A549 (cell line): ENCODE measurements at regions not wholly inside any gene's neighbourhood (a gene's known extent, or its start where the extent isn't known, plus 50 kb on each side); places are given as distances from the start of the nearest gene placed in this dataset.

Experiments
- BCL3 ChIP-seq: fragments of >200 bp; sonication (Bioruptor Twin); formaldehyde crosslinking; IDR thresholded peaks from 3 replicates; pipeline ENCODE4 v1.6.1; 2016
- CBX8 ChIP-seq: fragments of 200-600 bp; sonication (generic); IDR thresholded peaks from 2 replicates; pipeline ENCODE4 v1.6.1; 2016
- CHD2 ChIP-seq: fragments of 150-350 bp; IDR thresholded peaks from 2 replicates; pipeline ENCODE4 v1.6.1; 2014; ENCODE audit warnings: low read length; ENCODE audit not compliant: partially characterized antibody
- FOSB ChIP-seq: fragments of 250-450 bp; sonication (Bioruptor Pico); IDR thresholded peaks from 2 replicates; pipeline ENCODE4 v1.5.0; 2020; ENCODE audit warnings: mild to moderate bottlenecking, moderate library complexity
- HOXB5 ChIP-seq: fragments of 250-450 bp; sonication (Bioruptor Pico); IDR thresholded peaks from 2 replicates; pipeline ENCODE4 v1.5.0; 2020; ENCODE audit warnings: mild to moderate bottlenecking, moderate library complexity
- MAX ChIP-seq: IDR thresholded peaks from 2 replicates; pipeline ENCODE4 v1.6.1; 2012
- MAZ ChIP-seq: fragments of 150-350 bp; IDR thresholded peaks from 2 replicates; pipeline ENCODE4 v1.6.1; 2014; ENCODE audit warnings: antibody characterized with exemption, low read depth, low read length, borderline replicate concordance
- NFE2L2 ChIP-seq: fragments of 150-350 bp; conservative IDR thresholded peaks from 2 replicates; pipeline ENCODE4 v1.6.1; 2014; ENCODE audit warnings: low read length
- NR3C1 ChIP-seq: fragments of >200 bp; sonication (Bioruptor Twin); formaldehyde crosslinking; IDR thresholded peaks from 3 replicates; pipeline ENCODE4 v1.6.1; 2017
- POLR2A ChIP-seq: IDR thresholded peaks from 2 replicates; pipeline ENCODE4 v1.6.1; 2012; ENCODE audit warnings: mild to moderate bottlenecking, low read length
- POLR2AphosphoS2 ChIP-seq: conservative IDR thresholded peaks from 2 replicates; pipeline ENCODE4 v1.6.1; 2012; ENCODE audit warnings: low read length, improper control_type of control experiment, inconsistent platforms
- ZNF302 ChIP-seq: fragments of 250-450 bp; sonication (Bioruptor Pico); IDR thresholded peaks from 2 replicates; pipeline ENCODE4 v1.9.0; 2021; ENCODE audit warnings: inconsistent platforms, mild to moderate bottlenecking, moderate library complexity
- TF ChIP-seq, protein P1 (sequence below): fragments of >200 bp; sonication (Bioruptor Twin); formaldehyde crosslinking; IDR thresholded peaks from 3 replicates; pipeline ENCODE4 v1.5.1; 2016
- TF ChIP-seq, protein P2 (sequence below): fragments of 450-650 bp; IDR thresholded peaks from 2 replicates; pipeline ENCODE4 v1.6.1; 2014; ENCODE audit warnings: antibody characterized with exemption

GRCh38 chr9:7968687-7969086 lies 169.1 kb upstream of the DMAC1 start:
- TF ChIP-seq, protein P1, sequence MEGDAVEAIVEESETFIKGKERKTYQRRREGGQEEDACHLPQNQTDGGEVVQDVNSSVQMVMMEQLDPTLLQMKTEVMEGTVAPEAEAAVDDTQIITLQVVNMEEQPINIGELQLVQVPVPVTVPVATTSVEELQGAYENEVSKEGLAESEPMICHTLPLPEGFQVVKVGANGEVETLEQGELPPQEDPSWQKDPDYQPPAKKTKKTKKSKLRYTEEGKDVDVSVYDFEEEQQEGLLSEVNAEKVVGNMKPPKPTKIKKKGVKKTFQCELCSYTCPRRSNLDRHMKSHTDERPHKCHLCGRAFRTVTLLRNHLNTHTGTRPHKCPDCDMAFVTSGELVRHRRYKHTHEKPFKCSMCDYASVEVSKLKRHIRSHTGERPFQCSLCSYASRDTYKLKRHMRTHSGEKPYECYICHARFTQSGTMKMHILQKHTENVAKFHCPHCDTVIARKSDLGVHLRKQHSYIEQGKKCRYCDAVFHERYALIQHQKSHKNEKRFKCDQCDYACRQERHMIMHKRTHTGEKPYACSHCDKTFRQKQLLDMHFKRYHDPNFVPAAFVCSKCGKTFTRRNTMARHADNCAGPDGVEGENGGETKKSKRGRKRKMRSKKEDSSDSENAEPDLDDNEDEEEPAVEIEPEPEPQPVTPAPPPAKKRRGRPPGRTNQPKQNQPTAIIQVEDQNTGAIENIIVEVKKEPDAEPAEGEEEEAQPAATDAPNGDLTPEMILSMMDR: no peak
- TF ChIP-seq POLR2A (no peak), NFE2L2 (no peak), MAX (no peak), ZNF302 (CRISPR knock-in tag) (no peak), FOSB (CRISPR knock-in tag) (no peak), CHD2 (no peak), NR3C1 (no peak), MAZ (no peak), BCL3 (no peak), HOXB5 (CRISPR knock-in tag) (no peak), POLR2AphosphoS2 (no peak), CBX8 (no peak)
- TF ChIP-seq, protein P2, sequence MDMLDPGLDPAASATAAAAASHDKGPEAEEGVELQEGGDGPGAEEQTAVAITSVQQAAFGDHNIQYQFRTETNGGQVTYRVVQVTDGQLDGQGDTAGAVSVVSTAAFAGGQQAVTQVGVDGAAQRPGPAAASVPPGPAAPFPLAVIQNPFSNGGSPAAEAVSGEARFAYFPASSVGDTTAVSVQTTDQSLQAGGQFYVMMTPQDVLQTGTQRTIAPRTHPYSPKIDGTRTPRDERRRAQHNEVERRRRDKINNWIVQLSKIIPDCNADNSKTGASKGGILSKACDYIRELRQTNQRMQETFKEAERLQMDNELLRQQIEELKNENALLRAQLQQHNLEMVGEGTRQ: no peak
